ENCODE measurements at regions not wholly inside any gene's neighbourhood (a gene's known extent, or its start where the extent isn't known, plus 50 kb on each side); places are given as distances from the start of the nearest gene placed in this dataset.
"Not testable (repeated sequence)": the region's sequence is repeated elsewhere in the genome, so short reads cannot be mapped to it uniquely, and the experiment has no call there.

- DNase-seq (ENCODE audit: low read depth) = no peak
These were observed 152.4 kb downstream of the ABCC12 start for GRCh38 chr16:48003206-48003907.

GRCh38 chr16:48001324-48001895 is 154.4 kb downstream of the ABCC12 start:
- no peak for DNase-seq (ENCODE audit: low read depth)

- no peak for DNase-seq (ENCODE audit: low read depth)
These were observed 155.2 kb downstream of the ABCC12 start for GRCh38 chr16:48000622-48001021.

GRCh38 chr16:47999595-47999994 is 156.2 kb downstream of the ABCC12 start:
- no peak for DNase-seq (ENCODE audit: low read depth)

GRCh38 chr16:47995354-47995753 is 160.4 kb downstream of the ABCC12 start:
- no peak for DNase-seq (ENCODE audit: low read depth)

- DNase-seq (ENCODE audit: low read depth) = no peak
These were observed 164.3 kb downstream of the ABCC12 start for GRCh38 chr16:47991491-47991890.

GRCh38 chr16:47990676-47991075 is 165.1 kb downstream of the ABCC12 start:
- no peak for DNase-seq (ENCODE audit: low read depth)

- no peak for DNase-seq (ENCODE audit: low read depth)
These were observed 168.7 kb downstream of the ABCC12 start for GRCh38 chr16:47987136-47987535.

- no peak for DNase-seq (ENCODE audit: low read depth)
These were observed 169.8 kb downstream of the ABCC12 start for GRCh38 chr16:47986031-47986430.

GRCh38 chr16:47984669-47985068 is 171.1 kb downstream of the ABCC12 start:
- no peak for DNase-seq (ENCODE audit: low read depth)

GRCh38 chr16:47983999-47984580 is 171.7 kb downstream of the ABCC12 start:
- DNase-seq (ENCODE audit: low read depth) = no peak

- no peak for DNase-seq (ENCODE audit: low read depth)
These were observed 175.6 kb downstream of the ABCC12 start for GRCh38 chr16:47980212-47980611.

GRCh38 chr16:47979616-47980182 is 176.1 kb downstream of the ABCC12 start:
- no peak for DNase-seq (ENCODE audit: low read depth)

GRCh38 chr16:47979164-47979520 is 176.7 kb downstream of the ABCC12 start:
- no peak for DNase-seq (ENCODE audit: low read depth)

GRCh38 chr16:47978491-47979163 is 177.2 kb downstream of the ABCC12 start:
- no peak for DNase-seq (ENCODE audit: low read depth)

GRCh38 chr16:47977802-47978201 is 178.0 kb downstream of the ABCC12 start:
- DNase-seq (ENCODE audit: low read depth) = no peak

GRCh38 chr16:47976636-47977210 is 179.1 kb downstream of the ABCC12 start:
- no peak for DNase-seq (ENCODE audit: low read depth)

- not testable (repeated sequence) for DNase-seq (ENCODE audit: low read depth)
These were observed 180.8 kb downstream of the ABCC12 start for GRCh38 chr16:47974971-47975370.

GRCh38 chr16:47973552-47973951 is 182.2 kb downstream of the ABCC12 start:
- no peak for DNase-seq (ENCODE audit: low read depth)

- no peak for DNase-seq (ENCODE audit: low read depth)
These were observed 183.4 kb downstream of the ABCC12 start for GRCh38 chr16:47972246-47972985.

GRCh38 chr16:47971225-47971624 is 184.6 kb downstream of the ABCC12 start:
- DNase-seq (ENCODE audit: low read depth) = no peak
